K562 (cell line): ENCODE measurements at regions not wholly inside any gene's neighbourhood (a gene's known extent, or its start where the extent isn't known, plus 50 kb on each side); places are given as distances from the start of the nearest gene placed in this dataset.

ENCODE experiments used
- ATAC-seq: fragments of 200-7000 bp; cut with Tn5 transposase; 3 replicates; pipeline ENCODE4 v1.9.1; 2020; ENCODE audit warnings: moderate library complexity
- BruUV-seq: library from RNA; stranded (reverse); fragments of 400-500 nt; replicated peaks from 2 replicates; lab custom pipeline; 2021; lab: Mats Ljungman, UMichigan
- CTCF ChIA-PET: fragments of 300-600 bp; formaldehyde crosslinking; extraction: SDS; loops from one replicate; lab custom pipeline; 2021; ENCODE audit warnings: low intra/inter-chr PET ratio; lab: Yijun Ruan, JAX
- POLR2A ChIA-PET: fragments of 300-600, 350-650 bp; sonication (Branson Sonifier 250); formaldehyde crosslinking; extraction: SDS; loops from one replicate; lab custom pipeline; 2021; ENCODE audit warnings: antibody characterized with exemption, inconsistent platforms; lab: Yijun Ruan, JAX
- DNase-seq, 4 experiments: peaks; one replicate each; pipeline versions ENCODE4 v3.0.0 to v3.0.0-alpha.2; 2011 to 2018; ENCODE audit warnings: low spot score in 3 of 4, mixed read lengths in 3 of 4; ENCODE audit errors: extremely low read depth in 1 of 4
- FAIRE-seq: peaks from 2 replicates; lab custom pipeline; 2011; peaks lifted over from hg19 to GRCh38; lab: Jason Lieb, UNC
- H2AFZ ChIP-seq: 2 replicates; pipeline ENCODE4 v1.6.0; 2011; ENCODE audit warnings: low read depth, low read length, control low read depth, inconsistent platforms
- H3K27ac ChIP-seq: fragments of 200-600 bp; 3 replicates; pipeline ENCODE4 v1.8.0; 2011; ENCODE audit warnings: low read depth, mild to moderate bottlenecking, control low read depth, inconsistent platforms, low read length, moderate library complexity, mixed read lengths; ENCODE audit errors: extremely low read depth
- H3K27me3 ChIP-seq, 2 experiments: fragments of 300-600 bp in 1 of 2; 2 replicates in 1 of 2; 3 replicates in 1 of 2; pipeline versions ENCODE4 v1.6.0 to v1.8.0; 2011; ENCODE audit warnings: inconsistent platforms in 2 of 2, low read length in 2 of 2, mild to moderate bottlenecking in 1 of 2, mixed read lengths in 1 of 2, moderate library complexity in 1 of 2; ENCODE audit not compliant: control insufficient read depth in 2 of 2, insufficient read depth in 2 of 2
- H3K36me3 ChIP-seq: fragments of 300-600 bp; 3 replicates; pipeline ENCODE4 v1.8.0; 2011; ENCODE audit warnings: mild to moderate bottlenecking, low read length, inconsistent platforms; ENCODE audit not compliant: control insufficient read depth, insufficient read depth
- H3K4me1 ChIP-seq, 2 experiments: fragments of 200-600 bp in 1 of 2; replicated peaks in 1 of 2; 2 replicates in 1 of 2; 3 replicates in 1 of 2; pipeline versions ENCODE4 v1.5.1 to v1.8.0; 2011; ENCODE audit warnings: inconsistent platforms in 2 of 2, low read length in 2 of 2, mild to moderate bottlenecking in 1 of 2, mixed read lengths in 1 of 2, moderate library complexity in 1 of 2; ENCODE audit not compliant: control insufficient read depth in 2 of 2, insufficient read depth in 2 of 2
- H3K4me2 ChIP-seq: 2 replicates; pipeline ENCODE4 v1.6.1; 2011; ENCODE audit warnings: low read length, control low read depth, inconsistent platforms, mixed read lengths; ENCODE audit not compliant: insufficient read depth
- H3K4me3 ChIP-seq: fragments of 200-600 bp; sonication (generic), shearing (Covaris generic); 2 replicates; pipeline ENCODE4 v1.5.1; 2016; ENCODE audit warnings: control low read depth, inconsistent platforms
- H3K79me2 ChIP-seq: fragments of 200-600 bp; 3 replicates; pipeline ENCODE4 v1.8.0; 2011; ENCODE audit warnings: low read length, inconsistent platforms; ENCODE audit not compliant: control insufficient read depth, insufficient read depth
- H3K9ac ChIP-seq, 2 experiments: 2 replicates each; pipeline versions ENCODE4 v1.6.0 to v1.6.1; 2011; ENCODE audit warnings: low read depth in 2 of 2, low read length in 2 of 2, control low read depth in 1 of 2, inconsistent platforms in 1 of 2, mild to moderate bottlenecking in 1 of 2, mixed read lengths in 1 of 2; ENCODE audit not compliant: insufficient read depth in 1 of 2
- H3K9me1 ChIP-seq: one replicate; pipeline ENCODE4 v1.6.0; 2011; ENCODE audit warnings: inconsistent platforms, mild to moderate bottlenecking, low read length, moderate library complexity; ENCODE audit not compliant: control insufficient read depth, insufficient read depth
- H3K9me3 ChIP-seq: replicated peaks from 2 replicates; pipeline ENCODE4 v1.5.1; 2011; ENCODE audit warnings: low read depth, low read length, inconsistent platforms; ENCODE audit not compliant: control insufficient read depth, insufficient read depth
- H4K20me1 ChIP-seq: replicated peaks from 2 replicates; pipeline ENCODE4 v1.6.1; 2011; ENCODE audit warnings: low read length, inconsistent platforms, mixed read lengths; ENCODE audit not compliant: control insufficient read depth, insufficient read depth
- CTCFL ChIP-seq: IDR thresholded peaks from 2 replicates; pipeline ENCODE4 v1.6.1; 2011; ENCODE audit warnings: borderline replicate concordance, low read depth, mild to moderate bottlenecking, moderate library complexity, low read length; ENCODE audit not compliant: insufficient read depth, poor library complexity, severe bottlenecking
- DEAF1 ChIP-seq: fragments of 450-650 bp; formaldehyde crosslinking; IDR thresholded peaks from 2 replicates; pipeline ENCODE4 v1.4.0; 2020; ENCODE audit warnings: mild to moderate bottlenecking, moderate library complexity
- HCFC1 ChIP-seq: IDR thresholded peaks from 2 replicates; pipeline ENCODE4 v1.6.1; 2012; ENCODE audit warnings: low read depth, low read length, improper control_type of control experiment
- JUND ChIP-seq, 2 experiments: IDR thresholded peaks; 2 replicates in 1 of 2; 3 replicates in 1 of 2; pipeline ENCODE4 v1.6.1; 2011; ENCODE audit warnings: borderline replicate concordance in 2 of 2, low read depth in 2 of 2, low read length in 2 of 2, improper control_type of control experiment in 1 of 2, missing biosample characterization in 1 of 2, missing genetic modification characterization in 1 of 2, missing genetic modification reagents in 1 of 2
- NFE2 ChIP-seq: IDR thresholded peaks from 2 replicates; pipeline ENCODE4 v1.6.1; 2014; ENCODE audit warnings: antibody characterized with exemption, low read depth
- NFE2L1 ChIP-seq: fragments of 450-650 bp; IDR thresholded peaks from 2 replicates; pipeline ENCODE4 v1.6.1; 2016; ENCODE audit warnings: missing genetic modification characterization, low read depth, mild to moderate bottlenecking, missing compliant biosample characterization, moderate library complexity, borderline replicate concordance
- NONO ChIP-seq, 2 experiments: fragments of 200-400 bp in 1 of 2; fragments of 450-650 bp in 1 of 2; formaldehyde crosslinking in 1 of 2; IDR thresholded peaks; 2 replicates each; pipeline ENCODE4 v1.6.1; 2017; ENCODE audit warnings: low read depth in 2 of 2, mild to moderate bottlenecking in 2 of 2, moderate library complexity in 2 of 2, low read length in 1 of 2
- RAD51 ChIP-seq: fragments of 450-650 bp; IDR thresholded peaks from 2 replicates; pipeline ENCODE4 v1.7.1; 2016; ENCODE audit warnings: low read depth, mild to moderate bottlenecking, borderline replicate concordance
- RBM15 ChIP-seq: fragments of 200-400 bp; formaldehyde crosslinking; IDR thresholded peaks from 2 replicates; pipeline ENCODE4 v1.6.1; 2018; ENCODE audit warnings: mild to moderate bottlenecking, low read length, moderate library complexity; ENCODE audit not compliant: insufficient read depth
- RHOXF2B ChIP-seq: fragments of 250-450 bp; sonication (Bioruptor Pico); conservative IDR thresholded peaks from 2 replicates; pipeline ENCODE4 v1.5.1; 2021
- SETDB1 ChIP-seq: IDR thresholded peaks from one replicate; pipeline ENCODE4 v1.6.1; 2012; ENCODE audit warnings: low read length, control low read depth, inconsistent platforms
- SNRNP70 ChIP-seq: fragments of 200-400 bp; formaldehyde crosslinking; optimal IDR thresholded peaks from 2 replicates; pipeline ENCODE3; 2017; ENCODE audit warnings: low read depth, low read length
- STAT5A ChIP-seq: IDR thresholded peaks from 2 replicates; pipeline ENCODE4 v1.6.1; 2012; ENCODE audit warnings: low read length, inconsistent platforms, borderline replicate concordance
- TBL1XR1 ChIP-seq, 2 experiments: IDR thresholded peaks; 2 replicates each; pipeline ENCODE4 v1.6.1; 2012; ENCODE audit warnings: improper control_type of control experiment in 2 of 2, low read length in 2 of 2, mild to moderate bottlenecking in 1 of 2
- WGBS: fragments of 100-300 bp; shearing (Covaris generic); methylation state at CpG from one replicate; pipeline ENCODE4 v1.1.6; 2016; ENCODE audit warnings: low coverage, mixed read lengths; ENCODE audit not compliant: insufficient coverage; ENCODE audit errors: missing lambda C conversion rate; 5-methylcytosine and 5-hydroxymethylcytosine counted together
- in situ Hi-C: fragments of 300-500 bp; cut with MboI; formaldehyde crosslinking; loops from 4 replicates; pipeline ENCODE4 v1.15.0; 2018; ENCODE audit warnings: inconsistent platforms, mixed read lengths
- intact Hi-C: fragments of 100-400 bp; cut with micrococcal nuclease; formaldehyde crosslinking; loops from 2 replicates; pipeline ENCODE4 v1.14.2; 2022
- TF ChIP-seq, protein P1 (sequence below): IDR thresholded peaks from 2 replicates; pipeline ENCODE4 v1.6.1; 2012; ENCODE audit warnings: low read depth, low read length, improper control_type of control experiment, borderline replicate concordance
- TF ChIP-seq, protein P2 (sequence below): fragments of 450-650 bp; formaldehyde crosslinking; IDR thresholded peaks from 2 replicates; pipeline ENCODE4 v1.4.0; 2020; ENCODE audit warnings: mild to moderate bottlenecking, moderate library complexity

DNA sequence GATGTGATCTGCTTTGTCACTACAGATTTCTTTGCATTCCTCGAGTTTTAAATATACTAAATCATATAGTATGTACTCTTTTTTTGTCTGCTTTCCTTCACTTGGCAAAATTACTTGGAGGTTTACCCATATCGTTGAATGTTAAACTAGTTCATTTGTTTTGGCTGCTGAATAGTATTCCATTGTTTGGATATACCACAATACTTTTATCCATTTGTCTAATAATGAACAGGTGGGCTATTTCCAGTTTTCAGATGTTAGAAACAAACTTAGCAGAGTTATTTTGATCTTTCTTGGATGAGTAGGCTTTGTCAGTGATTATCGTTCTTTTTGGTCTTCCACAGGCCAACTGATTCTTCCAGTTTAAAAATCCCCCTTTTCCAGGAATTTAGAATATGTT, 154.0 kb upstream of the TGFBR2 start:
- ATAC-seq (no peak), FAIRE-seq (no peak), DNase-seq (no peak)
- in situ Hi-C loops (no loop called here), intact Hi-C loops (no loop called here)
- ChIA-PET POLR2A (no interaction called here), CTCF (no interaction called here)
- Histone ChIP-seq H3K79me2 (no peaks in the 10 kb centered on the region), H3K36me3 (no peaks in the 10 kb centered on the region), H3K9ac (no peak overlapping the region), H2AFZ (no peak overlapping the region), H3K27ac (no peak overlapping the region), H3K4me3 (no peak overlapping the region), H3K9me1 (no peaks in the 10 kb centered on the region), H3K9me3 (no peaks in the 10 kb centered on the region), H3K4me1 (no peaks in the 10 kb centered on the region), H4K20me1 (no peaks in the 10 kb centered on the region), H3K4me2 (no peak overlapping the region), H3K27me3 (no peaks in the 10 kb centered on the region)
- WGBS = 4% methylated on average over 3 of the region's 3 CpGs
- BruUV-seq = no TSS peak
- TF ChIP-seq SETDB1 (no peak), TBL1XR1 (IDR thresholded peaks at IDR 0.05; ENCODE audit: low read length in 2 of 2) (no peak), RHOXF2B (CRISPR knock-in tag) (no peak), HCFC1 (no peak), NFE2L1 (no peak), NFE2 (no peak), JUND (IDR thresholded peaks at IDR 0.05; ENCODE audit: borderline replicate concordance, low read depth, low read length) (no peak), JUND (tag; IDR thresholded peaks at IDR 0.05; ENCODE audit: borderline replicate concordance, low read depth, low read length) (no peak), RBM15 (no peak), SNRNP70 (no peak), DEAF1 (CRISPR knock-in tag) (no peak), CTCFL (no peak), NONO (IDR thresholded peaks at IDR 0.05; ENCODE audit: low read depth in 2 of 2, low read length in 1 of 2) (no peak), STAT5A (no peak), RAD51 (no peak)
- TF ChIP-seq, protein P1, sequence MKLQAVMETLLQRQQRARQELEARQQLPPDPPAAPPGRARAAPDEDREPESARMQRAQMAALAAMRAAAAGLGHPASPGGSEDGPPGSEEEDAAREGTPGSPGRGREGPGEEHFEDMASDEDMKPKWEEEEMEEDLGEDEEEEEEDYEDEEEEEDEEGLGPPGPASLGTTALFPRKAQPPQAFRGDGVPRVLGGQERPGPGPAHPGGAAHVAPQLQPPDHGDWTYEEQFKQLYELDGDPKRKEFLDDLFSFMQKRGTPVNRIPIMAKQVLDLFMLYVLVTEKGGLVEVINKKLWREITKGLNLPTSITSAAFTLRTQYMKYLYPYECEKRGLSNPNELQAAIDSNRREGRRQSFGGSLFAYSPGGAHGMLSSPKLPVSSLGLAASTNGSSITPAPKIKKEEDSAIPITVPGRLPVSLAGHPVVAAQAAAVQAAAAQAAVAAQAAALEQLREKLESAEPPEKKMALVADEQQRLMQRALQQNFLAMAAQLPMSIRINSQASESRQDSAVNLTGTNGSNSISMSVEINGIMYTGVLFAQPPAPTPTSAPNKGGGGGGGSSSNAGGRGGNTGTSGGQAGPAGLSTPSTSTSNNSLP = no peak
- TF ChIP-seq, protein P2, sequence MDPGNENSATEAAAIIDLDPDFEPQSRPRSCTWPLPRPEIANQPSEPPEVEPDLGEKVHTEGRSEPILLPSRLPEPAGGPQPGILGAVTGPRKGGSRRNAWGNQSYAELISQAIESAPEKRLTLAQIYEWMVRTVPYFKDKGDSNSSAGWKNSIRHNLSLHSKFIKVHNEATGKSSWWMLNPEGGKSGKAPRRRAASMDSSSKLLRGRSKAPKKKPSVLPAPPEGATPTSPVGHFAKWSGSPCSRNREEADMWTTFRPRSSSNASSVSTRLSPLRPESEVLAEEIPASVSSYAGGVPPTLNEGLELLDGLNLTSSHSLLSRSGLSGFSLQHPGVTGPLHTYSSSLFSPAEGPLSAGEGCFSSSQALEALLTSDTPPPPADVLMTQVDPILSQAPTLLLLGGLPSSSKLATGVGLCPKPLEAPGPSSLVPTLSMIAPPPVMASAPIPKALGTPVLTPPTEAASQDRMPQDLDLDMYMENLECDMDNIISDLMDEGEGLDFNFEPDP (CRISPR knock-in tag) = no peak
